ENCODE measurements at regions not wholly inside any gene's neighbourhood (a gene's known extent, or its start where the extent isn't known, plus 50 kb on each side); places are given as distances from the start of the nearest gene placed in this dataset.

- no peak for TF ChIP-seq CTCF (IDR thresholded peaks at IDR 0.05; ENCODE audit: insufficient read depth, low read length, poor library complexity, severe bottlenecking)
- no peak for TF ChIP-seq EZH2phosphoT487 (conservative IDR thresholded peaks at IDR 0.05; ENCODE audit: low read length)
These were observed 289.4 kb upstream of the MIR17HG start for GRCh38 chr13:91058066-91058465.
